HG02623 (cell line): ENCODE measurements at regions not wholly inside any gene's neighbourhood (a gene's known extent, or its start where the extent isn't known, plus 50 kb on each side); places are given as distances from the start of the nearest gene placed in this dataset.

Experiments used
- ATAC-seq: cut with Tn5 transposase; IDR thresholded peaks from one replicate; pipeline ENCODE4 v1.9.1; 2021; ENCODE audit warnings: moderate library complexity; ENCODE audit not compliant: unreplicated experiment

DNA sequence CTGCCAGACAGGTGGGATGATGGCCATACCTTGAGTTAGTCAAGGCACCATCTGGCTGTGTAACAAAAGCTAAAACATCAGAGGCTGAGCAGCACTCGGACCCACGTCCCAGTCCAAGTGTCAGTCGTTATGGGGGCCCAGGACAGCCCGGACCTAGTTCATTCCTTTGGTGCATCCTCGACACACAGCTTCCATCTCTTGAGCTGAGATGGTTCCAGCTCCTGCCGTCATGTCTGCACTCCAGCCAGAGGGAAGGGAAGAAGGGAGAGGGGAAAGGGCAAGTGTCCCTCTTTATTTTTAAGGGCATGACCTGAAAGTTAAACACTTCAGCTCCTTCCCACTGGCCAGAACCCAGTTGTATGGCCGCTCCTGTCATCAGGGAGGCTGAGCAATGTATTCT lies 218.0 kb downstream of the SEC14L1 start:
- no peak for ATAC-seq

DNA sequence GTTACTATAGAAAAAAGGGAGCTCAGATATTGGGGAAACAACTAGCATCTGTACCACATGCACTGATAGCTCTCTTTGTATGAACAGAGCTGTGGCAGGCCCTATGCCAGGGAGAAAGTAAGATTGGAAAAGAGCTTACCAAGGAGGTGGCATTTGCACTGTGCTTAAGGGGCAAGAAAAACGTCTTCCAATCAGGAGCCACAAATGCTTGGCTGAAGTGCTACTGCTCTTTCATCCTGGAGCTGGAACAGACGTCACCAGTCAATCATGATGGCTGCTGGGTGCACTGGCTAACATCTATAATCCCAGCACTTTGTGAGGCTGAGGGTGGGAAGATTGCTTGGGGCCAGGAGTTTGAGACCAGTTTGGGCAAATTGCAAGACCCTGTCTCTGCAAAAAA lies 218.5 kb downstream of the SEC14L1 start:
- no peak for ATAC-seq

DNA sequence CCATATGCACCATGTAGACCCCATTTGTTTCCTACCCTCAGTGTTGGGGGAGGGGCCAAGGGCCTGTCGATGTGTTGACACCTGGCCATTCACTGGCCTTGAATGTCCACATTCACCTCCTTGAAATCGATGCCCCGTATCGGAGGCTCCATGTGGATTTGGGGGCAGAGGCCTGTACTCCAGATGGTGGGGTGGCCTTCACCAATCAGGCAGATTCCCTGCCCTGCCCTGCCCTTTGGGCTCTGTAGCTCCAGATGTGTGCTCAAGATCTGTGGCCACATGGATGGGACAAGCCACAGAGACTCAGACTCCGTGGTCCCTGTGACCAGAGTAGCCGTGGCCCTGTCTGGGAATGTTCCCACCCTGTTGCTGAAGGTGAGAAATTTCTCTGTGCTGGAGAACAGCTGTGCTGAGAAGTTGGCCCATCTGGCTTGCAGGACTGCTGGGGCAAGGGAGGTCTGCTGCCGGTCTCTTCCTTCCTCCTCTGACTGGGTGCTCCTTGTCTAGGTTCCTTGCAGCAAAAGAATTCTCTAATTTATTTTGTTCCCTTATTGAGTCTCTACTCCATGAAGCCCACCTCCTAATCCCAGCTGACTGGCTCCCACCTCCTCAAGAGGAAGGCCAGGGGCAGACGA lies 221.3 kb downstream of the SEC14L1 start:
- no peak for ATAC-seq

DNA sequence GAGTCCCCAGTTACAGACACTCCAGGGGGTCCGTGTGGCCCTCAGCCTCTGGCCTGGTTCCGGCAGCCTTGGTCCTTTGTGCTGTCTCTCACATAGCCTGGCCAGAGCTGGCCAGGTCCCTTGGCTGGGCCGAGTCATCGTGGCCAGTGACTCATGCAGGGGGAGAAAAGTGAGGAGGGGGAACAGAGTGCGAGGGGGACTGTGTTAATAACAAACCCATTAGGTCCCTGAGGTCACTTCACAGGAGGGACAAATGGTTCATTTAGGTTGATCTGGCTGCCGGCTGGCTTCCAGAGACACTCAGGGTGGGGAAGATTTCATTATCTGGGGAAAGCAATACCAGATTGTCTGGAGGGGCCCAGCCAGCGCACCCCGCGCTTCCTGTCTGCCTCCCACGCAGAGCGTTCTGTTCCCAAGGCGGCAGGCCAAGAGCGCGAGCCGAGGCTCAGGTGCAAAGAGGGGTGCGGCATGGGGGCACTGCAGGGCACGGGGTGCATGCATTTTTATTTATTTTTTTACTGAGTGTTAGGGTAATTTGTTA lies 223.1 kb downstream of the SEC14L1 start:
- ATAC-seq, result no peak

DNA sequence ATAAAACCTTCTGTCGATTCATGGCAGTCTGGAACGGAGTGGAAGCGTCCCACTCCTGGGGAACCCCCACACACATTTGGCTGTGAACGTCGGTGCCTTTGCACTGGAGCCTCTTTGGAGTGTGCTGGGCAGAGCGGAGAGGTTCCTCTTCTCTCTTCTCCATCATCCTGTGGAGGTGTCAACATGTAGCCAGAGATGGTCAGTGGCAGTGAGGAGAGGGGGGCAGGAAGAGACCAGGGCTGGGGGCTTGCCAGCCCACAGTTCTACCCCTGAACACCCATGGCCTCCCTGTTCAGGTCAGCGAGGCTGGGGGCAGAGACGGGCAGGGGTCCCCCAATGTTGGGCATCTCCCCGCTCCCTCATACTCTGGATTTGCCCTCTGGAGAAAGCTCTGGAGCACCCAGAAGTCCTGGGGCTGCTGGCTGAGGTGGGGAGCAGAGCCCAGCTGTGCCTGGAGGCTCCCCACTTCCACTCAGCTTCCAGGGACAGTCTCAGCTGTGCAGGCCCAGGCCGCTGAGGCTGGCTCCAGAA lies 223.7 kb downstream of the SEC14L1 start:
- no peak for ATAC-seq

DNA sequence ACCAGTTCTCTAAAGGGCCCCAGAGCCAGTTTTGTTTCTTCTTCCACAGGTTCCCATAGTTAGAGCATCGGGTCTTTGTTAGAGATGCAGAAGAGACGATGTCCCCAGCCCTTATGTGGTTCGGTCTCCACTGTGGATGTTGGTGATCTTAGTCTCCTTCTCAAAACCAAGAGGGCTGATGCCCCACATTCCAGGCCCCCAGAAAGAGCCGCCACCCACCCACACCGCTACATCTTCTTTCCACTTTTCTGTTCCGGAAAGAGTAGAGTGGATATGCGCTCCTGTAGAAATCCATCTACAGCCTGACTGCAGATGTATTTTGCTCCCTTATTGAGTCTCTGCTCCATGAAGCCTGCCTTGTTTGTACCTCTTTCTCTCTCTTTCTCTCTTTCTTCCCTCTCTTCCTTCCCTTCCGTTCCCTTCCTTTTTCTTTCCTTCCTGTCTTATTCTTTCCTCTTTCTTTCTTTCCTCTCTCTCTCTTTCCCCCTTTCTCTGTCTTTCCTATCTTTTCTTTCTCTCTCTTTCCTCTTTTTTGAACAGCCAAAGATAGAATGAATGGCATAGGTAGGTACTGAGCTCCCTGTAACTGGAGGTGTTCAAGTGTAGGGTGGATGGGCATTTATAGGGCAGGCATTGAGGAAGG lies 224.3 kb downstream of the SEC14L1 start:
- no peak for ATAC-seq

DNA sequence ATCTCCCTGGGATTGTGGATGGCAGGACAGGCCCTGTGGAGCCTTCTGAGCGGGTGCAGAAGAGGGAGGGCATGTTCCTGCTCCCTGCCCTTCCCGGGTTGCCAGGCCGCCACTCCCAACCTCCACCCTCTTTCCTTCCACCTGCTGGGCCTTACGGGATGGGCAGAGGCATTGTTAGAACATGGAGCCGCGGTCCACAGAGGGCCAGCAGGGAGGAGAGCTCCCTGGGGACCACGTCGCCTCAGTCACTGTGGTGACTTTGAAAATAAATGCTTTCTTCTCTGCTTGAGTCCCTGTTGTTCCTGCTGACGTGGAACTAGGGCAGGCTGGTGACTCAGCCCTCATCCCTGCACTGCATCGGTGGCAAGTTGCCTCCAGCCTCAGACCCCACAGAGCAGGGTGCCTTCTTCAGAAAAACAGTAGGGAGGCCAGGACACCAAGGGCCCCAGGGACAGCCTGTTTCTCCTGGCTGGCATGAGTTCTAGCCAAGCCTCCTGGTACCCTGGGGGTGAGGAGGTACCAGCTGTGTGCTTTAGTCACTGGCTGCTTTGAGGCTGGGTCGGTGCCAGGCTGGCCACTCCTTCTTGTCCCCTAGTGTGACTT lies 224.9 kb downstream of the SEC14L1 start:
- ATAC-seq, result no peak

DNA sequence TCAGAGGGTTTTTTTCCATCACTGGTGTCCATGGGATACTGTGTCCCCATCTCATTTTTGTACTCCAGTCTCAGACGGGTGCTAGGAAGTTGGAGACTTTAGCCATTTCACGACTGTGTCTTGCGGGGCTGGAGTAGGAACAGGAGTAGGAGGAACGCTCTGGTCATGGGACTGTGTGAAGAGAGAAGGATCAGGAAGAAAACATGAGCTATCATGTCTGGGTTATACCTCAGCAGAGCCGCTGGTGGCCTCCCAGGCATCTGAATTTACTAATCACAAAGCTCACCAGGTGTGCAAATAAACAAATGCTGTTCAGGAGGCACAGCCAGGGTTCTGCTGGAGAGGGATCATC lies 225.4 kb downstream of the SEC14L1 start:
- no peak for ATAC-seq

DNA sequence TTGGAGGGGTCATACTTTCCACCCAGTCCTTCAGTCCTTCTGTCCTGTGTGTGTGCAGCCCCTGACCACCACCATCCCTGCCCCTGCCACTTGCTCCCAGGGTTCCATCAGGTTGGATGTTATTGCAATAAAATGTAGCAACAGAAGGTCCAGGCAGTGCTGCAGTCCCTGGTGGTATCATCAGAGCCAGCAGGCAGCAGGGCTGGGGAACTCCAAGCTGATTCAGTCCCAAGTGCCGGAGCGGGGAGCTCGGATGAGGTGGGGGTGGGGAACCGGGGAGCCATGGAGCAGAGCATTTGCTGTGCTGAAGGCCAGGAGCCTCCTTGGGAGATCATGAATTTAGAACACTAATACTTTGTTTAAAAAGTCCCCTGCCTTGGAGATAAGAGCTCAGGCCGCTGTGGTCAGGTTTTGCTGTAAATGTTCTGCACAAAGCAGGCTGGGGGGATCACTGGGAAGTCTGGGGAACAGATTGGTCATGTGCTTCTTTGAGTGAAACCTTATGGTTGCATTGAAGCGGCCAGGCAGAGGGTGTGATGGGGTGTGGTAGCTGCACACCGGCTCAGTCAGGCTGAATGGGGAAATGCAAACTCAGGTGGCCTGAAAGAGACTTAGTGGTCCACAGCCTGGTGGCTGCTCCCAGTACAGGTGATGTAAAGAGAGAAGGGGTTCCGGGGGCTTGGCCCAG lies 225.9 kb downstream of the SEC14L1 start:
- no peak for ATAC-seq

DNA sequence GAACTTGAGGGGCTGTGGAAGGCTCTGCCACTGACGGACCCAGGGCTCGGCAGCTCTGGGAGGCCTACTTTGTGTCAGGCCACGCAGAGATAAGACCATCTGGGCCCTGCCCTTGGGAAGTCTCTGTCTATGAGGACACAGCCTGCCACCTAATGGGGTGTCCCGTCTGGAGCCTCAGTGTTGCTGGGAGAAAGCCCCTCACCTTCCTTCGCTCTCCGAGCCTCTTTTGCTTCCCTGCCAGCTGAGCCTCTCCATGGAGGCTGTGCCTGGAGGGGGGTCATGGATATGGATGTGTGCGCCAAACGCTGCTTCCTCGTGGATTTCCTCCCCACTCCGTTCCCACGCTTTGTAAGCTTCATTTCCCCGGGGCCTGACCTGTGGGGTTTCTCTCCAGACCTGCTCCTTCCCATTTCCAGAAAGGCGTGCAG lies 228.8 kb downstream of the SEC14L1 start:
- ATAC-seq, result no peak

DNA sequence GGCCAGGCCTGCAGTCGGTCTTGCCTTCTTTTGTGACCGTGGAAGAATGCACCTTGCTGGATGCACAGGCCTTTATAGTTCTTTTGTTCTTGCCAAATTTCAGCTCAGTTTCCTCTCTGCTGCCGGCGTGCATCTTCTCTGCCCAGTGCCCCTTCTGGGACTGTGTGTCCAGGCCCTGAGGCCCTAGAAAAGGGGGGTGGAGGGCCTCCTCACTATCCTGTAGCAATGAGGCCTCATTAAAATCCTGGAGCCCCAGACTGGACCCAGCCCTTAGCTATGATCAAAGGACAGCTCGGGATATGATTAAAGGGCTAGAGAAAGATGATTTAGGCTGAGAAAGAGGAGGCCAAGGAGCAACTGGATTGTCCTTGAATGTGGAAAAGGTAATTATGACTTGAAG lies 229.8 kb downstream of the SEC14L1 start:
- ATAC-seq, result no peak

DNA sequence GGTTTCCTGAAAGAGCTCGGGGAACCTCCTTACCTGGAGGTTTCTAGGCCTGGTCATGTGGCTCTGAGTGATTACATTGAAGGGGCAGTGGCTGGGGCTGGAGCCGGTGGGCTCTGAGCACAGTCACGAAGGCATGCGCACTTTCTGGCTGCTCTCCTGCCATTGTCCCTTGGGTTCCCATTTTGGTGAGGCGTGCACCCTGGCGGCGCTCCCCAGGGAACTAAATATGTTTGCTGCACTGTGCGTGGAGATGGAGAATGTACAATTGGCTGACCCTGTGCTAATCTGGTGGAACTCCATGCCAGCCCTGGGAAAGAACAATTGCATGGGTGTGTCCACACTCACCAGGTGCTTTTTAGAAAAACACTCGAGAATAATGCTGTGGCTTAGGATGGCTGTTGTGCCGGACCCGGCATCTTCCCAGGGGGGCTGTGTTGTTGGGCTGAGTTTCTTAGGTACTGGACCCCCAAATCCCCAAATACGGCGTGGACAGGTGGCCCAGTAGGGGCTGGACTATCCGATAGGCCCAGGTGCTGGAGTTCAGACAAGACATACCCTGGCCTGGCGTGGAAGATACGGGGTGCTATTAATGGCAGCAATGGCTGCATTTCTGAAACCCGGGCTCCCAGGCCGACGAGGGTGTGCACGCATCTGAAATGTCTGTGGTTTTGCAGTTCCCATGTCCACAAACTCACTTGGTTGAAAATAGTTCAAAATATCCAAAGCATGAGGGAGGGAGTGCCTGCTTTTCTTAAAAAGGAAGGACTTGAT lies 230.5 kb downstream of the SEC14L1 start:
- ATAC-seq, result no peak

DNA sequence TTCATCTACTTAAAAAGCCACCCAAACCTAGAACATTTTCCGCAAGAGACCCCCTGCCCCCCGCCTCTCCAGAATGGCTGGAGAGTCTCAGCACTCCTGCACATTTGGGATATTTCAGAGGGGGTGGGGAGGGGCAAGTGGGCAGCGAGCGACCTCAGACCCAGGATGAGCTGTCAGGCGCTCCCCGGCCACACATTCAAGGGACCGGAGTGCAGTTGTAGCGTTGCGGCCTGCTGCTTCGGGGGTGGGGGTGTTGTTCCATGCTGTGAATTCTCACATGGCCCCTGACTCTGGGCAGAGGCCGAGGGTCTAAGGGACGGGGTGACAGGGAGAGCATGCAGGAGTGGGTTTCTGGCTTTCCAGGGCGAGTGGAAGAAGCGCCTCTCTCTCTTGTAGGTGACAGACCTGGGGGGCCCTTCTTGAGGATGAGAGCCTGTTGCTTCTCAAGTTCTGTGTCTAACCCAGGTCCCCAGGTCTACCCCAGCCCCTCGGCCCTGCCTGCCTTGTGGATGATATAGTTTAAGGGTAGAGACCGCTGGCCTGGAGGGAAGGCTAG lies 231.2 kb downstream of the SEC14L1 start:
- ATAC-seq, result no peak

DNA sequence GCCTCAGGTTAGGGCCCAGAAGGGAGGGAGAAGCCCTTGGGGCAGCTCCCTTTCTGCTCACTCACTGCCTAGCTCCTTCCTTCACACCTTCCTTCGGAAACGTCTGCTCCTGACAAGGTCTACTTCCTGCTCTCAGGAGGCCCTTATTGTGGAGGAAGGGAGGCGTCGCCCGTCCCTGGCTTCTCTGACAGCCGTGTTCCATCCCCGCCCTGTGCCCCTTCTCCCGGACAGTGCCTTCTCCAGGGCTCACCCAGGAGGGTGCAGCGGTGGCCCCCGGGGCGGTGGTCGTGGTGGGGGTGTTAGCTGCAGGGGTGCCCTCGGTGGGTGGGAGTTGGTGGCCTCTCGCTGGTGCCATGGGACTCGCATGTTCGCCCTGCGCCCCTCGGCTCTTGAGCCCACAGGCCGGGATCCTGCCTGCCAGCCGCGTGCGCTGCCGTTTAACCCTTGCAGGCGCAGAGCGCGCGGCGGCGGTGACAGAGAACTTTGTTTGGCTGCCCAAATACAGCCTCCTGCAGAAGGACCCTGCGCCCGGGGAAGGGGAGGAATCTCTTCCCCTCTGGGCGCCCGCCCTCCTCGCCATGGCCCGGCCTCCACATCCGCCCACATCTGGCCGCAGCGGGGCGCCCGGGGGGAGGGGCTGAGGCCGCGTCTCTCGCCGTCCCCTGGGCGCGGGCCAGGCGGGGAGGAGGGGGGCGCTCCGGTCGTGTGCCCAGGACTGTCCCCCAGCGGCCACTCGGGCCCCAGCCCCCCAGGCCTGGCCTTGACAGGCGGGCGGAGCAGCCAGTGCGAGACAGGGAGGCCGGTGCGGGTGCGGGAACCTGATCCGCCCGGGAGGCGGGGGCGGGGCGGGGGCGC lies 231.9 kb downstream of the SEC14L1 start:
- ATAC-seq, result peak; percentile 62

DNA sequence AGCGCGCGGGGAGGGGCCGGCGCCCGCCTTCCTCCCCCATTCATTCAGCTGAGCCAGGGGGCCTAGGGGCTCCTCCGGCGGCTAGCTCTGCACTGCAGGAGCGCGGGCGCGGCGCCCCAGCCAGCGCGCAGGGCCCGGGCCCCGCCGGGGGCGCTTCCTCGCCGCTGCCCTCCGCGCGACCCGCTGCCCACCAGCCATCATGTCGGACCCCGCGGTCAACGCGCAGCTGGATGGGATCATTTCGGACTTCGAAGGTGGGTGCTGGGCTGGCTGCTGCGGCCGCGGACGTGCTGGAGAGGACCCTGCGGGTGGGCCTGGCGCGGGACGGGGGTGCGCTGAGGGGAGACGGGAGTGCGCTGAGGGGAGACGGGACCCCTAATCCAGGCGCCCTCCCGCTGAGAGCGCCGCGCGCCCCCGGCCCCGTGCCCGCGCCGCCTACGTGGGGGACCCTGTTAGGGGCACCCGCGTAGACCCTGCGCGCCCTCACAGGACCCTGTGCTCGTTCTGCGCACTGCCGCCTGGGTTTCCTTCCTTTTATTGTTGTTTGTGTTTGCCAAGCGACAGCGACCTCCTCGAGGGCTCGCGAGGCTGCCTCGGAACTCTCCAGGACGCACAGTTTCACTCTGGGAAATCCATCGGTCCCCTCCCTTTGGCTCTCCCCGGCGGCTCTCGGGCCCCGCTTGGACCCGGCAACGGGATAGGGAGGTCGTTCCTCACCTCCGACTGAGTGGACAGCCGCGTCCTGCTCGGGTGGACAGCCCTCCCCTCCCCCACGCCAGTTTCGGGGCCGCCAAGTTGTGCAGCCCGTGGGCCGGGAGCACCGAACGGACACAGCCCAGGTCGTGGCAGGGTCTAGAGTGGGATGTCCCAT lies 232.8 kb downstream of the SEC14L1 start:
- no peak for ATAC-seq

DNA sequence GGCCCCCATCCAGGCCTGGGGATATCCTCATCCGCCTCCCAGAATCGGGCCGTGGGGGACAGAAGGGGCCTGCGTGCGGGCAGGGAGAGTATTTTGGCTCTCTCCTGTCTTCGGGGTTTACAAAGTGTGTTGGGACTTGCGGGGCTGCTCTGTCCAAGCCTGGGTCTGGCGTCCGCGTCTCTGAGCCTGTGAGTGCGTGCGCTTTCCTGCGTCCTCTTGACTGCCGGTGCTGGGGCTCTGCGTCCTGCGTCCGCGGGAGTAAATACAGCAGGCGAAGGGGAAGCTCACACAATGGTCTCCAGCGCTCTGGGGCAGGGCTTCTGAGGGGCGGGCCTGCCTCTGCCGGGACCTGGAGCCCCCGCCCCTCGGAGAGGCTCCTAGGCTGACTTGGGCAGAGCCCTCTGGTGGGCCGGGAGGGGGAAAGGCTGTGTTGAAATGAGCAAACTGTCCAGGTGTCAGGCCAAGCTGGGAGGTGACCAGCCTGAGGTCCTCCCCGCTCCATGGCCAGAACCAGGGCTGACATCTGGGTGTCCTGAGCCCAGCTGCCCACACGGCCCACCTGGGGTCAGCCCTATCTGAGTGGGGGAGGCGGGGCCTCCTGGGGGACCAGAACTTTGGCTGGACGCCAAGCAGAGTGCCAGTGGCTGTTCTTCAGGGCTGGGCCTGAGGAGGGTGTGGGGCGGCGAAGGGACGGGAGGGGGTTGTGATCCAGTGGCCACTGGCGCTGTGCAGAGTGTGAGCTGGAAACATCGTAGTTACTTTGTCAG lies 233.6 kb downstream of the SEC14L1 start:
- ATAC-seq, result no peak

DNA sequence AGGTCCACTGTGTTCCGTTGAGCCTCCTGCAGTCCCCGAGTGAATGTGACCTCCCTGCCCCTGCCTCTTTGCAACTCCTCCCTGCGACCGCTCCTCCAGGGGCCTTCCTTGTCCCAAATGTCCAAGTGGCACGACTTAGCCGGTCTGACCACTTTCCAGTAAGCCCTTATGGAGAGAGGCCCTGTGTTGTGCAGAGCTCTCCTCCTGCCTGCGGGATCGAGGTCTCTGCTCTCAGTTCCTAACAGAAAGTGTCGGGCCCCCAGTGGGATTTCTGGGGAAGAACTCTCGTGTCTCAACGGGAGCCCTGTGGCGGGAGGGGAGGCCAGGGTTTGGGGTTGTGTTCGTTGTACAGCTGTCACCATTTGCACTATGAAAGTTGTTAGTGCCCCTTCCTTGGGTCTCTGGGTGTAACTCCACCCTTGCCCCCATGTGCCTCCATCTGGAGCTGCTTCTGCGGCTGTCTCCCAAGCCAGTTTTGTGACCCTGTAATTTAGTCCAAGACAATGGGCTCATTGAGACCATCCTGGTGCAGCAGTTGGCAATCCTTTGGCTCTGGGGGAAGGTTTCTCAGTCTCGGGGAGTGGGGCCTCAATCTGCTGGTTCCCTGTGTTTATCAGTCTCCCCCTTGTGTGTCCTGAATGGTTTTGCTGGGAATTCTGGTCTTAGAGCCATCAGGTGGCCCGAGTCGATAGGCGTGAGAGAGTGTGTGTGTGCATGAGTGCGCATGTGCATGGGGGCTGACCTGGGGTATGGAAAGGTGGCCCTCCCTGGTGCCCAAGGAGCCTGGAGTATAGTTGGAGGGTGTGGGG lies 234.5 kb downstream of the SEC14L1 start:
- ATAC-seq, result no peak
